IgD-negative memory B cell (primary cell): ENCODE measurements at regions not wholly inside any gene's neighbourhood (a gene's known extent, or its start where the extent isn't known, plus 50 kb on each side); places are given as distances from the start of the nearest gene placed in this dataset.

Source experiments
- H3K27ac Mint-ChIP-seq, 3 donors: one replicate each; pipeline ENCODE4 v1.8.0; 2020 to 2022; ENCODE audit warnings: mild to moderate bottlenecking in 3 of 3, mixed read lengths in 3 of 3, moderate library complexity in 1 of 3
- H3K27me3 Mint-ChIP-seq: one replicate; pipeline ENCODE4 v1.8.0; 2021; ENCODE audit warnings: mixed read lengths
- H3K36me3 Mint-ChIP-seq: one replicate; pipeline ENCODE4 v1.8.0; 2020; ENCODE audit warnings: mild to moderate bottlenecking, mixed read lengths
- H3K4me1 Mint-ChIP-seq, 3 donors: one replicate each; pipeline ENCODE4 v1.8.0; 2020 to 2022; ENCODE audit warnings: mixed read lengths in 3 of 3, mild to moderate bottlenecking in 1 of 3
- H3K4me3 Mint-ChIP-seq, 4 donors: one replicate each; pipeline ENCODE4 v1.8.0; 2020 to 2022; ENCODE audit warnings: mild to moderate bottlenecking in 4 of 4, mixed read lengths in 4 of 4, moderate library complexity in 3 of 4
- H3K9me3 Mint-ChIP-seq, 3 donors: one replicate each; pipeline ENCODE4 v1.8.0; 2020 to 2021; ENCODE audit warnings: mixed read lengths in 3 of 3, mild to moderate bottlenecking in 1 of 3

DNA sequence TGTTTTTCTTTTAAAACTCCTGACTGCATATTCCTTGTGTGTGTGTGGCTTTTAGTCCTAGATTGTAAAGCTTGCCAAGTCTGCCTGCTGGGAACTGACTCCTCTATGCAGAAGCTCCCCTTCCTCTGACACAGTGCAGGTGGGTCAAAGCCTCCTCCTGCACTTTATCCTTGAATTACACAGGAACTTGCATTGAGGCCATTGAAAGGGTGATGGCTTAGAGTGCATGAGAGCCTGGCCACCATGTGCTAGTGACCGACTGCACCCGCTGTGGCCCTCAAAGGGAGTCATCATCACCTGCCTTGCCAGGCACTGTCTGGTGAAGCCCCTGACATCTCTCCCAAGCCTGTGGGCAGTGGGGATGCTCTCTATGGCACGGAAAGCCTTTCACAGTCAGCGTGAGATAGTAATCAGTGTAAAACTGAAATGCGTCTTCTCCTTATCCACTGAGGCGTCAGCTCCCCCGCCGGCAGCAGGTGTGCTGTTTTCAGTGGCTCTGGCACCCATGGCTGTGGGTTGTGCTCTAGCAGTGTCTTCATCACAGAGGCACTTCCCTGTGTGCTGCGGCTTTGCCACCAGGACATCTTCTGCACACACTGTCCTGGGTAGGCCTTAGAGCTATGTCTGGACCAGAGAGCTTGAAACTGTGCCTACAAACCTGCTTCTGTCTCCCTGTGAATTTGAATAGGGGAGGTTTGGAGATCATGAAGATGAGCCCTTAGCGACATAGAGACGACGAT is 87.9 kb downstream of the THBS2 start:
- H3K27ac Mint-ChIP-seq, result no peak overlapping the region
- H3K9me3 Mint-ChIP-seq, result no peaks in the 10 kb centered on the region
- H3K27me3 Mint-ChIP-seq, result peaks cover 2% of the 10 kb centered on the region
- peaks cover 1% of the 10 kb centered on the region for H3K36me3 Mint-ChIP-seq
- no peaks in the 10 kb centered on the region for H3K4me1 Mint-ChIP-seq
- H3K4me3 Mint-ChIP-seq, result peak overlapping the region in 1 of 4 donors; percentile 38

DNA sequence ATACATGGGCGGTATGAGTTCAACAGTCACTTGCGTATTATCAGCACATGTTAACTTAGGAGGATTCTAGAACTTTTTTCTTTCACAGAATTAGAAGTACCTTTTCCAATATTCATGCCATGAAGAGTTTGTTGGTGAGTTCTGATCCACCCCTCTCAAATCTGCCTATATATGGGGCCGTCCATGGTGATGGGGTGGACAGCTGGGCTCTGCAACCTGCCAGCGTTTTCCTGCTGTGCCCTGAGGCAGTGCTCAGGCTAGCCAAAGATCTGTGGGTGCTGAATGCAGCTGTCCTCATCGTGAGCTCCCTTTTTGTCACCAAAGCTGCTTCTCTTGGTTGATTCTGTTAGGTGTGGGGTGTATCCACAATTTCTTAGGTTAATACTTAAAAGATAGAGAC is 88.7 kb downstream of the THBS2 start:
- H3K9me3 Mint-ChIP-seq, result no peaks in the 10 kb centered on the region
- no peak overlapping the region for H3K27ac Mint-ChIP-seq
- H3K4me3 Mint-ChIP-seq, result no peak overlapping the region
- peaks cover 1% of the 10 kb centered on the region for H3K36me3 Mint-ChIP-seq
- no peaks in the 10 kb centered on the region for H3K4me1 Mint-ChIP-seq
- H3K27me3 Mint-ChIP-seq, result peaks cover 2% of the 10 kb centered on the region

DNA sequence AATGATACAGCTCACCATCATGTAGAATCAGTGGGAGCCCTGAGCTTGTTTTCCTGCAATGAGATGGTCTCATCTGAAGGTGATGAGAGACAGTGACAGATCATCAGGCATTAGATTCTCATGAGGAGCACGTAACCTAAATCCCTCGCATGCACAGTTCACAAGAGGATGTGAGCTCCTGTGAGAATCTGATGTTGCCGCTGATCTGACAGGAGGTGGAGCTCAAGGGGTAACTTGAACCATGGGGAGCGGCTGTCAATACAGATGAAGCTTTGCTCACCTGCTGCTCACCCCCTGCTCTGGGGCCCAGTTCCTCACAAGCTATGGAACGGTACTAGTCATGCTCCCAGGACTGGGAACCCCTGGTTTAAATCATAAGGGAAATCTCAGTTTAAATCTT is 89.2 kb downstream of the THBS2 start:
- H3K36me3 Mint-ChIP-seq, result peaks cover 1% of the 10 kb centered on the region
- no peak overlapping the region for H3K4me3 Mint-ChIP-seq
- H3K9me3 Mint-ChIP-seq, result no peaks in the 10 kb centered on the region
- H3K27me3 Mint-ChIP-seq, result peaks cover 2% of the 10 kb centered on the region
- H3K4me1 Mint-ChIP-seq, result no peaks in the 10 kb centered on the region
- H3K27ac Mint-ChIP-seq, result no peak overlapping the region

DNA sequence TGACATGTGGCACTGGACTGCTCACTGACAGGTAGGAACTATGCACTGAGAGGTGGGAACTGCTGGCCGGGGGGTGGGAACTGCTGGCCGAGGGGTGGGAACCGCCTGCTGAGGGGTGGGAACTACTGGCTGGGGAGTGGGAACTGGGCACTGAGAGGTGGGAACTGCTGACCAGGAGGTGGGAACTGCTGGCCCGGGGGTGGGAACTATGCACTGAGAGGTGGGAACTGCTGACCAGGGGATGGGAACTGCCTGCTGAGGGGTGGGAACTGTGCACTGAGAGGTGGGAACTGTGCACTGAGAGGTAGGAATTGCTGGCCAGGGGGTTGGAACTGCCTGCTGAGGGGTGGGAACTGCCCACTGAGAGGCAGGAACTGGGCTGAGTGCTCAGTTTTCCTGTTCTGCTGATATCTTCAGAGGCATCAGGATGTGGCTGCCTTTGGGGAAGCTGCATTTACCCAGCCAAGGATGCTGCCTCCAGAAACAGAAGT is 90.2 kb downstream of the THBS2 start:
- H3K4me3 Mint-ChIP-seq, result no peak overlapping the region

DNA sequence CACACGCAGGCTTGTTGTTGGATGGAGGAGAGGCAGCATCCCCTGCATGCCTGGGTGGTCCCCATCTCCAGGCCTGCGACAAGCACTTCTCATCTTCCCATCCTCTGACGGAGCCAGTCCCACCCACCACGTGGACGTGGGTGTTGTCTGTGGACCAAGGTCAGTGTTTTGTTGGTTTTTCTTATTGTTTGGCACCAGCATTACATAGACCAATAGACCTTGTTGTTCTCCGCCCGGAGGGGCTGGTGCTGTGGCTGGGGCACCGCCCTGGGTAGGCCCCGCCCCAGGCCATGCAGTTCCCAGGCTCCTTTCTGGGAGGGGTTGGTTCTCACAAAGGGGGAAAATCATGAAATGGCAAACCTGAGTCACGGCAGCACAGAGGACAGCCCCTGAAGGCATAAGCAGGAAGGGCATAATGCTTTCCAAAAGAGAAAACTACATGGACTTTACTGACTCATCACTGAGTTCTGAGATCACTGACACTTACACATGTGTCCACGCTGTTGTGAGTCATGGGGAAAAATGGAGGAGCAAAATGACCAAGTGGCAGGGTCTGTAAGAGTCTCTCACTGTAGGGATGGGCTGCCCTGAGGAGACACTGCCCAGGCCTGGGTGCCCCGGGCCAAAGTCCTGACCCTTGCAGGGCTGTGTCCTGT is 90.8 kb downstream of the THBS2 start:
- Mint-ChIP-seq H3K4me1 (no peaks in the 10 kb centered on the region), H3K27ac (no peak overlapping the region), H3K36me3 (no peaks in the 10 kb centered on the region), H3K27me3 (peaks cover 2% of the 10 kb centered on the region), H3K4me3 (no peak overlapping the region), H3K9me3 (no peaks in the 10 kb centered on the region)

More for the DNA sequence above, 90.2 kb downstream of the THBS2 start:
- H3K36me3 Mint-ChIP-seq, result no peaks in the 10 kb centered on the region
- no peak overlapping the region for H3K27ac Mint-ChIP-seq
- H3K4me1 Mint-ChIP-seq, result no peaks in the 10 kb centered on the region
- peaks cover 2% of the 10 kb centered on the region for H3K27me3 Mint-ChIP-seq
- H3K9me3 Mint-ChIP-seq, result no peaks in the 10 kb centered on the region

DNA sequence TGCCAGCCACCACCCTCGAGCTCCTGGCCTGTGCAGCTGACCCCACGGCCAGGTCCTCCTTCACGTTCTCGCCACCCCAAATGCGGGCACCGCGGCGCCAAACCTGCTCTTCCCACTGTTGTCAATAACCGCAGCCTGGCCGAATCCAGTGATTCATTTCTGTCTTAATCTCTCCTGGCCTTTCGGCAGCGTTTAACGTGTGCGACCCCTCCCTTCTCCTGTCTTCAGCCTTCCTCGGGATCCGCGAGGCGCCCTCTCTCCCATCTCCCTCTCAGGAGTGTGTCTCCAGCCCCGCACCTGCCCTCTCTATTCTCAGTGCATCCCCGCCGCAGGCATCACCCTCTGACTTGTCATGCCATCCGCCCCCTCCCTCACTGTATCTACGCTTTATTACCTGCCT is 91.4 kb downstream of the THBS2 start:
- H3K4me1 Mint-ChIP-seq, result no peaks in the 10 kb centered on the region
- H3K9me3 Mint-ChIP-seq, result no peaks in the 10 kb centered on the region
- no peak overlapping the region for H3K27ac Mint-ChIP-seq
- no peak overlapping the region for H3K4me3 Mint-ChIP-seq
- peaks cover 2% of the 10 kb centered on the region for H3K27me3 Mint-ChIP-seq
- H3K36me3 Mint-ChIP-seq, result no peaks in the 10 kb centered on the region

DNA sequence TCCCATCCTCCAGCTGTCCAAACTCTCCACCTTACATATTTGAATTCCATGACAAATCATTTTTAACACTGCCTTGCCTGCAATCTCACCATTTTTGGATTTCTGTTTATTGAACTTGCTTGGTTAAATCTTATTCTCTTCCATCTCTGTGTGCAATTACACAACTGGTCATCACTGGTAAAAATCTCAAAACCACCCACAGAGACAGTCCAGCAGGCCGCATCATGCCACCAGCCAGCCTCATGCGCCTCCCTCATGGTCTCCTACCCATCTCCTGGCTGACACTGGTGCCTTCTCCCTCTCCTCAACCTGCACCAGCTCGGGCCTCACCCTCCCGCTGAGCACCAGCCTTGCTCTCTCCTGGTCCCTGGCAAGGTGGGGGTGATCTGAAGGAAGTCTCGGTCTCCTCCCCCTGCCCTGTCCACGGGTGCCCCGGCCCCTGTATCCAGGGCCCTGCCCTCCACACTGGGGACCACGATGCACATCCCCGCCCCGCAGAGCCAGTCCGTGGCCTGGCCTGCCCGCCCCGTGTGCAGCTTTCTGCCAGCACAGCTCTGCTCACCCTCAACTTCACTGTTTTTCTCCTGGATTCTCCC is 92.0 kb downstream of the THBS2 start:
- Mint-ChIP-seq H3K36me3 (no peaks in the 10 kb centered on the region), H3K4me1 (no peaks in the 10 kb centered on the region), H3K4me3 (no peak overlapping the region), H3K27me3 (peaks cover 2% of the 10 kb centered on the region), H3K9me3 (no peaks in the 10 kb centered on the region), H3K27ac (no peak overlapping the region)

DNA sequence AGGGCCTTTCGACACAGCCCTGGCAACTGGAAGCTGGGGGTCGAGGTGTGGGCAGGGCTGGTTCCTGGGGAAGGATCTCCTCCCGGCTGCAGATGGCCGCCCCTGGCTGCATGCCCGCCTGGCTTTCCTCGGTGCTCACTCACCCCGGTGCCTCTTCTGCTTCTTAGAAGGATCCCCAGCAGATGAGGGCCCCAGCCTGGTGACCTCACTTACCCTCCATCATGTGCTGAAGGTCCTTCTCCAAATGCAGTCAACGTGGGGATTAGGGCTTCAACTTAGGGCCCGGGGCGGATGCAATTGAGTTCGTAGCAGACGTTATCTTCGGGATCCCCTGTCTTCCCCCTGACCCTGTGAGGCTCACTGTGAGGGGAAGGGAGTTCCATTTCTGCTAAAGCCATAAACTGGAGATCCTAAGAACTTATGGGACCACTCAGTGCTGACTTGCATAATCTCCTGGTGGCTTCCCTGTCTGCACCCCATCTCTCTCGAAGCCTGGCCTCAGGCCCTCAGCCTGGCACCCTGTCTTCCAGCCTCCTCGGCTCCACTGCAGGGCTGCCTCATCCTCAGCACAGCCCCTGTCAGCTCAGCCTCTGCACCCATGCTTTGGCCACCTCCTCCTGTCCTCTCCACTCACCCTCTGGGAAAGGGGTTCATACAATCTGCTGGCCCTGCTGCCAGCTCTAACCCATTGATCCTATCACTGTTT is 92.6 kb downstream of the THBS2 start:
- Mint-ChIP-seq H3K4me1 (no peaks in the 10 kb centered on the region), H3K36me3 (no peaks in the 10 kb centered on the region), H3K9me3 (no peaks in the 10 kb centered on the region), H3K4me3 (no peak overlapping the region), H3K27me3 (peaks cover 1% of the 10 kb centered on the region), H3K27ac (no peak overlapping the region)

DNA sequence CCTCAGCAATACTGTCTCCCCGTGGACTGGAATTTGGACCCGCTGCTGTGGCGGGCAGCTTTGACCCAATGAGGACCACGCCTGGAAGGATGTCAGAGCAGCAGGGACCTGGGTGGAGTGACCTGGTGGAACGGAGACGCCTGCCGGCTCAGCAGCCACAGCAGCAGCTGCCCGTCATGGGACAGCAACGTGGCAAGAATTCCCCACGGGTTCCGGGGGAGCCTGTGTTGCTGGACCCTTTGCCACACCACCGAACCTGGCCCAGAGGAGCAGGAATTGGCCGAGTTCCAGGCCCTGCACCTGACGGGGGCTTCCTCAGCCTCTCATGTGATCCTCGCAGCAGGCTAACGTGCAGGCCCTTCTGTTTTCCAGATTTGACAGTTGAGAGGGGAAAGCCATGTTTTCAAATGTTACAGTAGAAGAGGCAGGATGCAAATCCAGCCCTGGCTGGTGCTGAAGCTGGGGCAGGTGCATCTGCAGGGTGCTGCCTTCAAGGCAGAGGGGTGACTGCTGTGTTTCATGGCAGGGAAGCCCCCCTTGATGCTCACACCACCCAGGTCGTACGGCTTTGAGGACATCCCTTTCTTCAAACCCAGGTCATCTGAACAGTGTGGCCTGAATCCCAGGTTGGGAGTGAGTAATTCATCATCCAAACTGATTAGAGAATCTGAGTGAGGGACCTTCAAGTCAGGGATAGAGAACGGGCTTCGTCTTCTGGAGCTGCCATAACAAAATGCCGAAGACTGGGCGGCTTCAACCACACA is 93.4 kb downstream of the THBS2 start:
- H3K36me3 Mint-ChIP-seq, result no peaks in the 10 kb centered on the region
- H3K9me3 Mint-ChIP-seq, result peaks cover 0 to 3% (median 2%) of the 10 kb centered on the region in 3 donors
- no peaks in the 10 kb centered on the region for H3K4me1 Mint-ChIP-seq
- no peak overlapping the region for H3K4me3 Mint-ChIP-seq
- peaks cover 2% of the 10 kb centered on the region for H3K27me3 Mint-ChIP-seq
- peak overlapping the region in 1 of 3 donors; percentile 62 for H3K27ac Mint-ChIP-seq

DNA sequence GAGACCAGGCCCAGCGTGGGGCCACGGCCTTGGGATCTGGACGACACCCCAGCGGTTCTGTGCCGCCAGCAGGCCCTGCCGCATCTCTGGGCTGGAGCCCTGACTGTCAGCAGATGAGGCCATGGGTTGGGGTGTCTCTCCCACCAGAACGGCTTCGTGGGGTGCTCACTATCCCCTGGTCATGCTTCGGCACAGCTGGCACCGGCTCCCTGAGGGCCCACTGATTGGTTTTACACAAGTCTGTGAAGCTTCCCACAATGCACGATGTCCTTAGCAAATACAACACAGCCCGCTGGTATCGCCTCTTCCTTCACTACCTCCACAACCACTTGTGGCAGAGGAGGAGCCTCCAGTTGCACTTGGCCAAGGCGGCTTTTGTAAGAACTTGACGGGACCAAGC is 94.3 kb downstream of the THBS2 start:
- H3K27me3 Mint-ChIP-seq, result peaks cover 3% of the 10 kb centered on the region
- peaks cover 0 to 5% (median 4%) of the 10 kb centered on the region in 3 donors for H3K9me3 Mint-ChIP-seq
- H3K27ac Mint-ChIP-seq, result no peak overlapping the region
- no peaks in the 10 kb centered on the region for H3K36me3 Mint-ChIP-seq
- H3K4me3 Mint-ChIP-seq, result no peak overlapping the region
- H3K4me1 Mint-ChIP-seq, result no peaks in the 10 kb centered on the region

DNA sequence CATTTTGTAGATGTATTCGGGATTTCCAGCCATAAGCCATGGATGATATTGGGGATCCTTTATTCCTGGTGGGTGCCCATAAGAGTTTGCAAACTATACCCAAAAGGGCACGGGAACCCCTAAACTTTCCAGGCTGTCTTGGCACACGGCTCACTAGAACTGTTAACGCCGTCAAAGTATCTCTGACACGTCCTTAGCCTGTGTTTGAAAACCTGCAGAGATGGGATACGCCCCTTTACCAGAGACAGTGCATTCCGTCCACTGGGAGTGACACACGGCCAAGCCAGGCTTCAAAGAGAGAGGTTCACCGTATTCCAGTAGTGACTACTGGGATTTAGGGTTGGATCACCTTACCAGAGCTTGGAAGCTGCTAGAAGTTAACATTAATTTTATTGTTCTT is 95.0 kb downstream of the THBS2 start:
- Mint-ChIP-seq H3K9me3 (peaks cover 0 to 6% (median 4%) of the 10 kb centered on the region in 3 donors), H3K27ac (no peak overlapping the region), H3K27me3 (peaks cover 3% of the 10 kb centered on the region), H3K36me3 (no peaks in the 10 kb centered on the region), H3K4me1 (no peaks in the 10 kb centered on the region), H3K4me3 (no peak overlapping the region)

DNA sequence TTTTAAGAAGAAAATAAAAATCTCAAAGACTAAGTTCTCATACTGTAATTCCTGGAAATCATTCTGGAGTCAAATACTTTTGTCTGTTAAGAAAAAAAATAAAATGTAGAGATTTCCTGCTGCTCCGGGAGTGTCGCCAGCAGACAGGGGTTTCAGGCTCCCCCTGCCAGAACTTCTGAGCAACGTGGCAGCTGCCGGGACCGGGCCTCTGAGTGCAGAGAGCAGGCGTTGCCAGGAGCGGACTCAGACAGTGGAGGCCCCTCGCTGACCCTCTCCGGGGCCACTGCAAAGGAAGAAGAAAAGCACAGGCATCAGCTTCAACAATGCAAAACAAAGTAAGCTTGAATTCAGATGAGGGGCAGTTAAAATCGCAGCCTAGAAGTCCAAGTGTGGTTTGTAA is 95.5 kb downstream of the THBS2 start:
- Mint-ChIP-seq H3K4me3 (no peak overlapping the region), H3K36me3 (no peaks in the 10 kb centered on the region), H3K4me1 (no peaks in the 10 kb centered on the region), H3K27me3 (peaks cover 3% of the 10 kb centered on the region), H3K27ac (no peak overlapping the region), H3K9me3 (peaks cover 4 to 6% (median 4%) of the 10 kb centered on the region in 3 donors)

DNA sequence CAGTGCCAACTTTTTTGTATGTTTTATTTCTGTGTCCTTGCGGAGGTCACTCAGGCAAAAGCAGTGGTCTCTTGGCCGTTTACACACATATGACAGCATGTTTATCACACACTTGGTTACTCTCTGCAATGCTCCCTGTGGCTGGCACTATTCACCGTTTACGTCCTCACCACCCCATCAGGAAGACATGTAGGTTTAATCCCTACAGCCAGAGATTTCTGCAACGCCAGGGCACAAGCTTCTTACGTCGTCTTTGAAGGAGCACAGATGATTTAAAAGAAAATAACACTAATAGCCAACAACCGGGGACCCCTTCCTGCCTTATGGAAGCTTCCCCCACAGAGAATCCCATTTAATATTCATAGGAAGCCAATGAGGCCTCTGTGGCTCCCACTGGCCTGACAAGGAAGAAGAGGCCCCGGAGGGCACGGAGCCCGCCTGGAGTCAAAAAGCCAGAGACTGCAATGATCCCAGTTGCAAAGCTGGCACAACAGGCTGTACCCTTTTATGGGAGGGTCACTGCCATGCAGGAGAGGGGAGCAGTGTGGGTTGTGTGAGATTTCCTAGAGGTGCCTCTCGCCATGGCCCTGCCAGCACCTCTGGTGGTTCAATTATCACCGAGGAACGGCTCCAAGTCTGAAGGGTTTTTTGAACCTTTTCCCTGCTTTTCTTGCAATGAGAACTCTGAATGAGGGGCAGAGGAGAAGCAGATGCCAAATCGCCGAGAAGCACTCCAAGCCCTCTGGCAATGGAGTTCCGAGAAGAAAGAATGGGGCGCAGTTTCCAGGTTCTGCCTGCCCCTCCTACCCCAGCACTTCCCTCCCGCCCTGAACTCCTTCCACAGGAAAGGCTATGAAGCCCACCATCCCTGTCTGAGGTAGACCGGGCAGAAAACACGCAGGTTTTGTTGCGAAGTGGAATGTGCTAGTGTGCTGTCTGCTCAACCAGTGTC is 96.2 kb downstream of the THBS2 start:
- Mint-ChIP-seq H3K27me3 (peaks cover 3% of the 10 kb centered on the region), H3K36me3 (no peaks in the 10 kb centered on the region), H3K27ac (no peak overlapping the region), H3K9me3 (peaks cover 4 to 6% (median 4%) of the 10 kb centered on the region in 3 donors), H3K4me3 (no peak overlapping the region), H3K4me1 (no peaks in the 10 kb centered on the region)

DNA sequence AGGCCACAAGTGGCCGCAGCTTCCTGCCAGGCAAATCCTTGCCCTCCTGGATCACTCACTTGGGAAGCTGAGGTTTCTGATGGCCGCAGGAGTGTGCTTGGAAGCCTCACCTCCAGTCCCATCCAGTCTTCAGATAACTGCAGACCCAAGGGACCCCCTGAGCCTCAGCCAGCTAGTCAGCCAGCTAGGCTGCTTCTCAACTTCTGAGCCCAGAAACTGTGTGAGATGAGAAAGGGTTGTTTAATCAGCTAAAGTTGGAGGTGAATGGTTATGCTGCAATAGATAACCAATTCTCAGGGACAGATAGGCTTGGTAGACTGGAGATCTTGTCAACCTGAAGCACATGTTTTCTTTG is 96.9 kb downstream of the THBS2 start:
- no peaks in the 10 kb centered on the region for H3K36me3 Mint-ChIP-seq
- H3K4me1 Mint-ChIP-seq, result no peaks in the 10 kb centered on the region
- peaks cover 4 to 6% (median 4%) of the 10 kb centered on the region in 3 donors for H3K9me3 Mint-ChIP-seq
- no peak overlapping the region for H3K4me3 Mint-ChIP-seq
- peaks cover 3% of the 10 kb centered on the region for H3K27me3 Mint-ChIP-seq
- H3K27ac Mint-ChIP-seq, result no peak overlapping the region
